ENCODE measurements at regions not wholly inside any gene's neighbourhood (a gene's known extent, or its start where the extent isn't known, plus 50 kb on each side); places are given as distances from the start of the nearest gene placed in this dataset.

DNA sequence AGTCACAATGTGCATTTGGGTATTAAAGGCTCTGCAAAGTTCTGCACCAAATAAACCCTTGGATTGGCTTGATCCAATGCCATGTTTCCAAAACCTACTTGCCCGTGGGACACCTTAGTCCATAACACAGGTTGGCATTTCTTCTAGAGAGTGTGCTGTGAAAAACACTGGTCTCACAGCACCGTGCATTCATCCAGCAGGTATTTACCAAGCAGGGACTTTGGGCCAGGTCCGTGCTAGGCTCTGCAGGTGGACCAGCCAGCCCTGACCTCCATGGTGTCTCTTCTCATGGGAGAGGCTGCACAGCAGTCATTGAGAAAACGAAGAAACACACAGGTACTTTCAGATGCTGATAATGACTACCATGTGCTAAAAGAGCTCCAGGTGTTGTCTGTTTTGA, 112.6 kb downstream of the CDH26 start:
- TF ChIP-seq, protein P1, sequence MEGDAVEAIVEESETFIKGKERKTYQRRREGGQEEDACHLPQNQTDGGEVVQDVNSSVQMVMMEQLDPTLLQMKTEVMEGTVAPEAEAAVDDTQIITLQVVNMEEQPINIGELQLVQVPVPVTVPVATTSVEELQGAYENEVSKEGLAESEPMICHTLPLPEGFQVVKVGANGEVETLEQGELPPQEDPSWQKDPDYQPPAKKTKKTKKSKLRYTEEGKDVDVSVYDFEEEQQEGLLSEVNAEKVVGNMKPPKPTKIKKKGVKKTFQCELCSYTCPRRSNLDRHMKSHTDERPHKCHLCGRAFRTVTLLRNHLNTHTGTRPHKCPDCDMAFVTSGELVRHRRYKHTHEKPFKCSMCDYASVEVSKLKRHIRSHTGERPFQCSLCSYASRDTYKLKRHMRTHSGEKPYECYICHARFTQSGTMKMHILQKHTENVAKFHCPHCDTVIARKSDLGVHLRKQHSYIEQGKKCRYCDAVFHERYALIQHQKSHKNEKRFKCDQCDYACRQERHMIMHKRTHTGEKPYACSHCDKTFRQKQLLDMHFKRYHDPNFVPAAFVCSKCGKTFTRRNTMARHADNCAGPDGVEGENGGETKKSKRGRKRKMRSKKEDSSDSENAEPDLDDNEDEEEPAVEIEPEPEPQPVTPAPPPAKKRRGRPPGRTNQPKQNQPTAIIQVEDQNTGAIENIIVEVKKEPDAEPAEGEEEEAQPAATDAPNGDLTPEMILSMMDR (IDR thresholded peaks at IDR 0.05; ENCODE audit: borderline replicate concordance), result no peak
- Histone ChIP-seq H3K9me3 (replicated peaks) (peaks cover 7% of the 10 kb centered on the region), H3K27ac (replicated peaks) (no peak overlapping the region), H3K4me1 (no peaks in the 10 kb centered on the region), H3K4me3 (no peak overlapping the region), H3K36me3 (no peaks in the 10 kb centered on the region), H3K27me3 (ENCODE audit: low read depth) (peaks cover 21% of the 10 kb centered on the region)
- intact Hi-C loops (cut with micrococcal nuclease), result no loop called here
- DNase-seq, result no peak

- Histone ChIP-seq H3K27me3 (ENCODE audit: low read depth) (peaks cover 18% of the 10 kb centered on the region), H3K4me3 (no peak overlapping the region), H3K27ac (replicated peaks) (no peak overlapping the region), H3K4me1 (no peaks in the 10 kb centered on the region), H3K9me3 (replicated peaks) (peaks cover 7% of the 10 kb centered on the region), H3K36me3 (no peaks in the 10 kb centered on the region)
- no peak for DNase-seq
- TF ChIP-seq, protein P1 (IDR thresholded peaks at IDR 0.05; ENCODE audit: borderline replicate concordance), result no peak
- intact Hi-C loops (cut with micrococcal nuclease), result no loop called here
Observed at GRCh38 chr20:60071965-60072364, 113.7 kb downstream of the CDH26 start.

GRCh38 chr20:60073086-60073485, 114.9 kb downstream of the CDH26 start:
- H3K36me3 ChIP-seq, result no peaks in the 10 kb centered on the region
- intact Hi-C loops (cut with micrococcal nuclease), result no loop called here

DNA sequence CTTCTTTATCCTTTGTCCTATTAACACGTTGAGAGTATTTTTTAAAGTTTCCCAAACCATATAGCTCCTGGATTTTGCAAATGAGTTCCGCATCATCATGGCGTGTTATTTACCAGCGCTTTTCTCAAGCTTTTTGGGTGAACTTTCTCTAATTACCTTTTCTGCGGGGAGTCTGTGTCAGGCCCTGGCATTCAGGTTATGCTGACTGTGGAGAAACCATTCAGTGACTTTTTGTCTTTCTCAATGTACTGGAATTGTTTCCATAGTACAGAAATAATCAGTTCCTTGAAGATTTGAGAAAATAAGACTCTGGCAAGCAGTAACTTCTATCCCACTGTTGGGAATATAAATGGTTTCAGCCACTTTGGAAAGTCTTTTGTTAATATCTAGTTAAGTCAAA, 115.3 kb downstream of the CDH26 start:
- intact Hi-C loops (cut with micrococcal nuclease), result no loop called here
- peaks cover 14% of the 10 kb centered on the region for H3K27me3 ChIP-seq (ENCODE audit: low read depth)
- TF ChIP-seq, protein P1 (IDR thresholded peaks at IDR 0.05; ENCODE audit: borderline replicate concordance), result no peak
- H3K4me3 ChIP-seq, result no peak overlapping the region
- peaks cover 5% of the 10 kb centered on the region for H3K4me1 ChIP-seq
- H3K27ac ChIP-seq (replicated peaks), result no peak overlapping the region
- no peak for DNase-seq
- no peaks in the 10 kb centered on the region for H3K36me3 ChIP-seq
- H3K9me3 ChIP-seq (replicated peaks), result peaks cover 7% of the 10 kb centered on the region

More at GRCh38 chr20:60073086-60073485, 114.9 kb downstream of the CDH26 start:
- TF ChIP-seq, protein P1 (IDR thresholded peaks at IDR 0.05; ENCODE audit: borderline replicate concordance), result no peak
- Histone ChIP-seq H3K4me1 (peaks cover under 1% of the 10 kb centered on the region), H3K27me3 (ENCODE audit: low read depth) (peaks cover 15% of the 10 kb centered on the region), H3K27ac (replicated peaks) (no peak overlapping the region), H3K4me3 (no peak overlapping the region), H3K9me3 (replicated peaks) (peaks cover 7% of the 10 kb centered on the region)
- DNase-seq, result no peak

DNA sequence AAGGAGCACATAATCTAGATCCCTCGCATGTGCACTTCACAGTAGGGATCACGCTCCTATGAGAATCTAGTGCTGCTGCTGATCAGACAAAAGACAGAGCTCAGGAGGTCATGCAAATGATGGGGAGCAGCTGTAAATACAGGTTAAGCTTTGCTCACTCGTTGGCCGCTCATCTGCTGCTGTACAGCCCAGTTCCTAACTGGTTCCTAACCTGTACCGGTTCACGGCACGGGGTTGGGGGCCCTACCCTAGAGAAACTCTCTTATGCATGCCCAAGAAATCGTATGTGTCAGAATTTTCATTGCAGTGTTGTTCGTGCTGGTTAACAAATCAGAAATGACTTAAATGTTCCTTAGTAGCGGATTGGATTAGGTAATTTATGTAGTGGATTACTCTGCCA, 116.1 kb downstream of the CDH26 start:
- Histone ChIP-seq H3K4me1 (peaks cover 12% of the 10 kb centered on the region), H3K27ac (replicated peaks) (no peak overlapping the region), H3K9me3 (replicated peaks) (peaks cover 7% of the 10 kb centered on the region), H3K27me3 (ENCODE audit: low read depth) (peaks cover 11% of the 10 kb centered on the region), H3K36me3 (no peaks in the 10 kb centered on the region), H3K4me3 (no peak overlapping the region)
- intact Hi-C loops (cut with micrococcal nuclease), result no loop called here
- TF ChIP-seq, protein P1 (IDR thresholded peaks at IDR 0.05; ENCODE audit: borderline replicate concordance), result no peak
- no peak for DNase-seq
